ENCODE measurements at regions not wholly inside any gene's neighbourhood (a gene's known extent, or its start where the extent isn't known, plus 50 kb on each side); places are given as distances from the start of the nearest gene placed in this dataset.

GRCh38 chr11:90310210-90310609 is 87.4 kb upstream of the CHORDC1 start:
- DNase-seq: no peak
- H3K27me3 ChIP-seq (ENCODE audit: insufficient read depth, low read depth, severe bottlenecking): no peaks in the 10 kb centered on the region
- H3K27ac ChIP-seq: no peak overlapping the region
- TF ChIP-seq CTCF (IDR thresholded peaks at IDR 0.05; ENCODE audit: low read depth, low read length): no peak
- H3K9me3 ChIP-seq (ENCODE audit: severe bottlenecking): no peaks in the 10 kb centered on the region
- no peak overlapping the region for H3K4me3 ChIP-seq (ENCODE audit: low read depth, low read length)
- no peaks in the 10 kb centered on the region for H3K36me3 ChIP-seq

GRCh38 chr11:90309693-90310092 is 86.8 kb upstream of the CHORDC1 start:
- no peak for DNase-seq
- Histone ChIP-seq H3K36me3 (no peaks in the 10 kb centered on the region), H3K4me3 (ENCODE audit: low read depth, low read length) (no peak overlapping the region), H3K27ac (no peak overlapping the region), H3K27me3 (ENCODE audit: insufficient read depth, low read depth, severe bottlenecking) (no peaks in the 10 kb centered on the region), H3K9me3 (ENCODE audit: severe bottlenecking) (no peaks in the 10 kb centered on the region)
- no peak for TF ChIP-seq CTCF (IDR thresholded peaks at IDR 0.05; ENCODE audit: low read depth, low read length)

GRCh38 chr11:90294526-90294925 is 71.7 kb upstream of the CHORDC1 start:
- TF ChIP-seq CTCF (IDR thresholded peaks at IDR 0.05; ENCODE audit: low read depth, low read length): no peak
- no peaks in the 10 kb centered on the region for H3K36me3 ChIP-seq
- H3K4me3 ChIP-seq (ENCODE audit: low read depth, low read length): no peak overlapping the region
- H3K27me3 ChIP-seq (ENCODE audit: insufficient read depth, low read depth, severe bottlenecking): no peaks in the 10 kb centered on the region
- DNase-seq: no peak
- H3K27ac ChIP-seq: no peak overlapping the region
- no peaks in the 10 kb centered on the region for H3K9me3 ChIP-seq (ENCODE audit: severe bottlenecking)

GRCh38 chr11:90294091-90294490 is 71.2 kb upstream of the CHORDC1 start:
- no peaks in the 10 kb centered on the region for H3K9me3 ChIP-seq (ENCODE audit: severe bottlenecking)
- DNase-seq: no peak
- H3K36me3 ChIP-seq: no peaks in the 10 kb centered on the region
- H3K27ac ChIP-seq: no peak overlapping the region
- TF ChIP-seq CTCF (IDR thresholded peaks at IDR 0.05; ENCODE audit: low read depth, low read length): no peak
- H3K27me3 ChIP-seq (ENCODE audit: insufficient read depth, low read depth, severe bottlenecking): no peaks in the 10 kb centered on the region
- no peak overlapping the region for H3K4me3 ChIP-seq (ENCODE audit: low read depth, low read length)

GRCh38 chr11:90288212-90288821 is 65.5 kb upstream of the CHORDC1 start:
- Histone ChIP-seq H3K27ac (no peak overlapping the region), H3K27me3 (ENCODE audit: insufficient read depth, low read depth, severe bottlenecking) (no peaks in the 10 kb centered on the region), H3K4me3 (ENCODE audit: low read depth, low read length) (no peak overlapping the region), H3K36me3 (no peaks in the 10 kb centered on the region), H3K9me3 (ENCODE audit: severe bottlenecking) (no peaks in the 10 kb centered on the region)
- DNase-seq: no peak
- peak; percentile 42 for TF ChIP-seq CTCF (IDR thresholded peaks at IDR 0.05; ENCODE audit: low read depth, low read length)

GRCh38 chr11:90286640-90287039 is 63.8 kb upstream of the CHORDC1 start:
- Histone ChIP-seq H3K27ac (no peak overlapping the region), H3K4me3 (ENCODE audit: low read depth, low read length) (no peak overlapping the region), H3K36me3 (no peaks in the 10 kb centered on the region), H3K9me3 (ENCODE audit: severe bottlenecking) (no peaks in the 10 kb centered on the region), H3K27me3 (ENCODE audit: insufficient read depth, low read depth, severe bottlenecking) (no peaks in the 10 kb centered on the region)
- no peak for TF ChIP-seq CTCF (IDR thresholded peaks at IDR 0.05; ENCODE audit: low read depth, low read length)
- DNase-seq: no peak

Data from WERI-Rb-1 (cell line).